GM12891 (cell line): ENCODE measurements at regions not wholly inside any gene's neighbourhood (a gene's known extent, or its start where the extent isn't known, plus 50 kb on each side); places are given as distances from the start of the nearest gene placed in this dataset.

Experiments
- POLR2A ChIP-seq: IDR thresholded peaks from 2 replicates; pipeline ENCODE4 v1.6.1; 2011; ENCODE audit warnings: low read depth, low read length, control low read depth
- POLR2AphosphoS5 ChIP-seq: IDR thresholded peaks from 2 replicates; pipeline ENCODE4 v1.6.1; 2011; ENCODE audit warnings: low read depth, low read length, control low read depth

GRCh38 chr9:13479096-13479495 lies 199.6 kb upstream of the MPDZ start:
- TF ChIP-seq POLR2A (no peak), POLR2AphosphoS5 (no peak)
